ENCODE measurements at regions not wholly inside any gene's neighbourhood (a gene's known extent, or its start where the extent isn't known, plus 50 kb on each side); places are given as distances from the start of the nearest gene placed in this dataset.
A peak's percentile ranks its signal among the peaks of the same experiment; 100 is the strongest.
"Not testable (repeated sequence)": the region's sequence is repeated elsewhere in the genome, so short reads cannot be mapped to it uniquely, and the experiment has no call there.

DNA sequence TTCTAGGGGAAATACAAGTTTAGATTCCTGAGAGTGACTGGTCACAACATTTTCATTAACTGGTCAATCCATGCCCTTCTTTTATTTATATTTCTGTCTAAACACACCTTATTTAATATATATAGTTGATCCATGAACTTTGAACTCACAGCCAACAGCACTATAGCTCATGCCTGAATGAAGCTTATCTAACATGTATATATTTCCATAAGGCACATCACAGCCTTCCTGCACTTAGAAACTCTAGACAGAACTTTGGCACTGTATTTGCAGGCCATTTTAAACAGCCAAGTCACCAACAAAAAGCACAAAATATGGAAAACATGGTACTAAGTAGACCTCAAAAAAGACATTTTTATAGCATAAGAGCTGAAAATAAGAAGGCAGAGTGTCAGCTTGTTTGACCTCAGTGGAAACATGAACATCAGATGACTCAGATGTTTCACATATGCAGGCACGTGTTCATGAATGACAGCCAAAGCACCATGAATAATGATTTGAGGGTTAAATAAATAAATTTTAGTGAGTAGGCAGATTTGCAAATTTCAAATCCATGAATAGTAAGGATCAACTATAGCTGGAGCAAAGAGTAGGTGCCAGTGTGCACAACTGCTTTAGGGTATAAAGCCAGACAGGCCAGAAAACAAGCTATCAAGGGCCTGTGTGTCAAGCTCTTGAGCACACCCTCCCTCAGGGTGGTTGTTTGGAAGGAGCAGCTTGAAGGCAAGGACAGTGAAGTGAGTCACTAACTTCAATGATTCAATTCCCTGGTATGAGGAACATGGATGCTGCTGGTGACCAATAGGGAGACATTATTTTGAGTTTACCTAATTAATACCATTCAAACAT lies 88.9 kb upstream of the NT5E start:
- DNase-seq: no peak

DNA sequence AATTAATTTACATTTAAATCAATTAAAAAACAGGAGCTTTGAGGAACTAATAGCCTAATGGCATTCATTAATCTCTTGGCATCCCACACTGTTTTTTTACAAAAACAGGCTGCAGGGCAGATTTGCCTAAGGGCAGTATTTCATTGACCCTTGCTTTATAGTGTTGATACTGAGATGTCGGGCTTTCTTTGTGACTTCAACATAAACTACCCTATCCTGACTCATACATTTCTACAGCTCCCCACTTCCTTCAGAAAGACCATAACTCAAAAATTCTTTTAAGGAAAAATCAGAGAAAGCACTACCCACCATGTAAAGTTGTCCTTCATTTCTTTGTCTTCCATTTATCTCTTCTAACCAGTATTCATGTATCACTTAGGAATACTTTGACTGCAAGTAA lies 92.2 kb upstream of the NT5E start:
- no peak for DNase-seq

DNA sequence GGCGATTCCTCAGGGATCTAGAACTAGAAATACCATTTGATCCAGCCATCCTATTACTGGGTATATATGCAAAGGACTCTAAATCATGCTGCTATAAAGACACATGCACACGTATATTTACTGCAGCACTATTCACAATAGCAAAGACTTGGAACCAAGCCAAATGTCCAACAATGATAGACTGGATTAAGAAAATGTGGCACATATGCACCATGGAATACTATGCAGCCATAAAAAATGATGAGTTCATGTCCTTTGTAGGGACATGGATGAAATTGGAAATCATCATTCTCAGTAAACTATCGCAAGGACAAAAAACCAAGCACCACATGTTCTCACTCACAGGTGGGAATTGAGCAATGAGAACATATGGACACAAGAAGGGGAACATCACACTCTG lies 93.1 kb upstream of the NT5E start:
- not testable (repeated sequence) for DNase-seq

DNA sequence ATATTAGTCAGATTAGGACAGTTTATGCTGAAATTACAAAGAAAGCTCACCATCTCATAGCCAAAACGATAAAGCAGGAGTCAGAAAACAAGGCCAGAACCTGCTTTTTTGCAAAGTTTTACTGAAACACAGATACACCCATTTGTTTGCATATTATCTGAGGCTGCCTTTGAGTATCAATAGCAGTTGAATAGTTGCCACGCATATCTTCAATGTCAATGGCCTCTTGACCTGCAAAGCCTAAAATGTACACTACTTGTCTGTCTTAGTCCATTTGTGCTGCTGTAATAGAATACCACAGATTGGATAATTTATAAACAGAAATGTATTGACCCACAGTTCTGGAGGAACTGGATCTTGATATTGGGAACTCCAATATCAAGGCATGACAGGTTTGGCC lies 94.1 kb upstream of the NT5E start:
- DNase-seq: no peak

DNA sequence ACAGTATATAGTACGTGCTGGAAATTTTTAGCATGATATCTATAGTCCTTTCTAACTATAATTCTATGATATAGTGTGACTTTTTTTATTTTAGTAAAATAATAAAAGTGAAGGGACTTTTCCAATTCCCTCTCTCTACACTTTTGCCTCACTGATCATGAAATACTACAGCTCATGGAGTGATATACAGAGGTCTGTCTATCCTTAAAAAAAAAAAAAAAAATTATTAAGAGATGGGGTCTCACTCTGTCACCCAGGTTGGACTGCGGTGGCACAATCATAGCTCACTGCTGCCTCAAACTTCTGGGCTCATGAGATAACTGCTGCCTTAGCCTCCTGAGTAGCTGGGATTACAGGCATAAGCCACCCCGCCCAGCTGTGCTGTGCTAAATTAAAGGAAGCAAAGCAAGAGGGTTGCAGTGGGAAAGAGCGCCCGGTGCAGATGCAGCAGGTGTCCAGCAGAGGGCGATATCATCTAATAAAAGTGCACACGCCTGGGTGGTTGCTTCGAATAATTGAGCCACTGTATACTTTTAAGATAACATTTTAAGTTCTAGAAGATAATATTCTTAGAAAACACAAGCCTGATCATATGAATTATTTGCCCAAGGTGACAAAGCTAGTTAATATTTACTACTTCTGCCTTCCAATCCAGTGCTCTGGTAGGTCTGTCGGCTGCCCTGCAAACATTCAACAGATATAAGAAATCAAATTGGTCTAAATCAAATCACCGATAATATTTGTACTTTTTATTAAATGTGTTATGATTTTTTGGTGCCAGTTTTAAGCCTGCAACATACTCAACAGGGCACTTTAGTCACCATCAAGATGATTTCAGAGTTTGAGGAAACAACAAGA lies 94.9 kb upstream of the NT5E start:
- DNase-seq: peak in 52 of 58 donors; percentile 2 to 72 (median 25)

DNA sequence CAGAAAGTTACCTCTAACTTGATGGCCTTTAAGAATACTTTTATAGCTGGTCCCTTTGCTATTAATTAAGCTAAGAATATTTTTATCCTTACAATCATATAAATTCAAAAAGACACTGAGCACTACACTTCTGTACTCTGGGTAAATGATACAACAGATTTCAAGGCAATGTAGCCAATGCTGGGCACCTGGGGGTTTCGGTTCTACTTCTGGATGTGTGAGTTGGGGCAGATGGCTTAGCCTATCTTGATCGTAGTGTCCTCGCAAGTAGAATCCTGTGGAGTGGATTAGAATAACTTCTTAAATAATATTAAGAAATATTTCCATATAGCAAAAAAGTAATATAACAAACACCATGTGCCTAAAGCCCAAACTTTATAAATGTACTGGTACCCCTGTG lies 96.9 kb upstream of the NT5E start:
- DNase-seq: no peak

DNA sequence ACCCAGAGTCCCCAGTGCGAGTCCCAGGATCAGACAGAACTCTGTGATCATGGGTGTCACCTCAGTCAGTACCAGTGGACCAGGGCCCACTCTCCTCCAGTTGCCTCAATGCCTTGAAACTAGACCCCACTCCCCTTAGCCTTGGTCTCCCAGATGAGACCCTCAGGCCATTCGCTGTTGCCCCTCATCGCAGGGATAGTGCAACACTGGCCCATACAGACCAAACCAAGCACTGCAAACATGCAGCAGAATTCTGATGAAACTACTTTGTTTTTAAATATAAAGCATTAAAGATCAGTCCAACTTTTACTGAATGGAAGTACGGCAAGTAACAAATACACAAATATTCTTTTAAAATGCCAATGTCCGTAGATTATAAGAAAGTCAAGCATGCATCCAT lies 101.2 kb upstream of the NT5E start:
- peak in 1 of 58 donors; percentile 0 for DNase-seq

DNA sequence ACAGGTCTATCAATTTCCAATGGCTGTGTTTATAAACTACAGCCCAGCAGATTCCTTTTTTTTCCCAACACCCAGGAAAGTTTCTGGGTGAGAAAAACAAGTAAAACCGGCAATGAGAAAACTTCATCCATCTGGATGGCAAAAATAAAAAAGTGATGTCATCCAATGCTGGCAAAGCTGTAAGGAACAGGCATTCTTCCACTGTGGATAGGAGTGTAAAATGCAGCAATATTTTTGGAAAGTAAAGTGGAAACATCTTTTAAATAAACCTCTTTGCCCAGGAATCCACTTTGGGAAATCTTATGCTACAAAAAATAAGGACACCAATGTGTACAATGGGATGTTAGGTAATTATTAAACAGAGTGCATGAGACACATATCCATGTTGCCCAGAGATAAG lies 102.1 kb upstream of the NT5E start:
- DNase-seq: peak in 3 of 58 donors; percentile 1 to 27 (median 13)

DNA sequence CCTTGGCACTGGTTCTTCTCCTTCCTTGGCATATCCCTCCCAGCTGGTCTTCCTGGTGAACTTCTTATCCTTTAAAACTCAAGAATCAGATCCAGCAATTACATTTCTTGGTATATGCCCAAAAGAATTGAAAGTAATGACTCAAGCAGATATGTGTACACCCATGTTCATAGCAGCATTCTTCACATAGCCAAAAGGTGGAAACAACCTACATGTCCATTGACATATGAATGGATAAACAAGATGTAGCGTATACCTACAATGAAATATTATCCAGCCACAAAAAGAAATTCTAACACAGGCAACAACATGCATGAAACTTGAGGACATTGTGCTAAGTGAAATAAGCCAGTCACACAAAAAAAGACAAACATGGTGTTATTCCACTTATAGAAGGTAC lies 103.7 kb upstream of the NT5E start:
- no peak for DNase-seq

DNA sequence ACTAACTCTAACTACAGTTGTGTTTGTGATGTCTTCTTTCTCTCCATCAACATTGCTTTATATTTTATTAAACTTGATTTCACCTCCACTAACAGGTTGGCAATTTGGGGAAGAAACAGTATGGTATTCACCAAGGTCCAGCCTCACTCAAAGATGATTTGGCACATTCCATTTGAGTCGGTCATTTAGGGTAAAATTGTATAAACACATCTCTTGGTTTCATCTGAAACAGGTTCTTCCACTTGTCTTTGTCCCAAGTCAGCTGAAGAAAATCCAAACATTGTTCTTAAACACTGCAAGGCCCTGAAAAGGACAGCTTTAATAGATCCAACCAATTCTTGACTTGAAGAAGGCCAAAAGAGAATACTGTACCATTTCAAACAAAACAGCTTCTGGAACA lies 104.9 kb upstream of the NT5E start:
- DNase-seq: no peak

DNA sequence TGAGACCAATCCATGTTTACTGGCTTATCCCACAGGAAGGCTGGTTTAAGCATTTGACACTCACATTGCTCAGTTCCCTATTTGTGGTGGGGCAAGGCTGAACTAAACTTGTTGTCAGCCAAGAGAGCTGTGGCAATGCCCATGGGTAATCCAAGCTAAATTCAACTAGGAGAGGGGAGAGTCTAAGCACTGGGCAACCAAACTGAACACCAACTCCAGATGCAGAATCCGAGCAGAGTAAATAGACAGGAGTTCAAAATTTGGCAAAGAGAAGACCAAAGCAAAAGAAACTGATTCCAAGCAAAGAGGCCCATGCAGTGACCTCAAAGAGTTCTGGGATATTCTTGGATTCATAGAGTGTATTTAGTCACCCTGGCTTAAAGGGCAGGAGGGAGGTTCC lies 106.5 kb upstream of the NT5E start:
- no peak for DNase-seq

DNA sequence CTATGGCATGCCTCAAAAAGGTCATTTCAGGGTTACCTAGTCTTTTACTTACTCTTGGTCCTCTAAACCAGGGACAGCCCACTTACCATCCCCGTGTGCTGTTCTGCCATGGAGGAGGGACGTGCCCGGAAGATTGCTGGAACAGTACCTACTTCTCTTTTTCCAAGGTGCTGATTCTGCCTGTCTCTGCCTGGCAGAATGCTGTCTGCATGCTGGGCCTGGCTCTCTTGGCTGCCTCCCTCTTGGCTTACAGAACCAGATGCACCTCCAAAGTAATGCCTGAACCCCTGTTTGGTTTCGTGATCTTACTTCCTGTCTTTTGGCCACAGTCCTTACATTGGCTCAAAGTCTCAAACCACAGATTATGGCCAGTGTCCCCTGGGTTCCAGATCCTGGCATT lies 120.7 kb upstream of the NT5E start:
- DNase-seq: no peak

DNA sequence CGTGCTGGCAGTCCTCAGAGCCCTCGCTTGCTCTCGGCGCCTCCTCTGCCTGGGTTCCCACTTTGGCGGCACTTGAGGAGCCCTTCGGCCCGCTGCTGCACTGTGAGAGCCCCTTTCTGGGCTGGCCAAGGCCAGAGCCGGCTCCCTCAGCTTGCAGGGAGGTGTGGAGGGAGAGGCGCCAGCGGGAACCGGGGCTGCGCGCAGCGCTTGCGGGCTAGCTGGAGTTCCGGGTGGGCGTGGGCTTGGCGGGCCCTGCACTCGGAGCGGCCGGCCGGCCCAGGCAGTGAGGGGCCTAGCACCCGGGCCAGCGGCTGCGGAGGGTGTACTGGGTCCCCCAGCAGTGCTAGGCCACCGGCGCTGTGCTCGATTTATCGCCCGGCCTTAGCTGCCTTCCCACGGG lies 124.1 kb upstream of the NT5E start:
- not testable (repeated sequence) for DNase-seq

DNA sequence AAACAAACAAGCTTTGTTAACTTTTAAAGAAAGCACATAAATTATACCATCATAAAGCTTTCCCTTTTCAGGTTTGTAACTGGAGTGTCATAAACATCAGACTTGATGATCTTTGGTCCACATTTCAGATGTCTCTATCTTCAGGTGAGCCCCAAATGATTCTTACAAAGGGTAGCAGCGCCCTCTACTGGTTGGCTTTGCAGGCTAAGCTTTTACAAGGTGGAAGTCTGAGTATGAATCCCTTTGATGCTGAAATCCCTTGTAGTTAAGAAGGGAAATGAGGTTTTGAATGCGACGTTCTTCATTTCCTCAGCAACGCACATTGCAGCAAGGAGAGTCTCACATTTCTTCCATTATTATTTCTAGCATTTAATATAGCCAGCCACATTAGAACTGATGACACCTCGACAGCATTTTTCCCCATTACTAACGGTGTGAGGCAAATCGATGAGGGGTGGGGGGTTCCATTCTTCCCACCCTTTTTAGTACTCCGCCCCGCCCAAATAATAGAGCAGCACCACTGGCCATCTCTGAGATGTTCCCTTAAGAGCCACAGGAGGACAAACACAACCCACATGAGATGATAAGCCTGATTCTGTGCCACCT lies 126.3 kb upstream of the NT5E start:
- DNase-seq: peak in 52 of 58 donors; percentile 1 to 82 (median 34)

DNA sequence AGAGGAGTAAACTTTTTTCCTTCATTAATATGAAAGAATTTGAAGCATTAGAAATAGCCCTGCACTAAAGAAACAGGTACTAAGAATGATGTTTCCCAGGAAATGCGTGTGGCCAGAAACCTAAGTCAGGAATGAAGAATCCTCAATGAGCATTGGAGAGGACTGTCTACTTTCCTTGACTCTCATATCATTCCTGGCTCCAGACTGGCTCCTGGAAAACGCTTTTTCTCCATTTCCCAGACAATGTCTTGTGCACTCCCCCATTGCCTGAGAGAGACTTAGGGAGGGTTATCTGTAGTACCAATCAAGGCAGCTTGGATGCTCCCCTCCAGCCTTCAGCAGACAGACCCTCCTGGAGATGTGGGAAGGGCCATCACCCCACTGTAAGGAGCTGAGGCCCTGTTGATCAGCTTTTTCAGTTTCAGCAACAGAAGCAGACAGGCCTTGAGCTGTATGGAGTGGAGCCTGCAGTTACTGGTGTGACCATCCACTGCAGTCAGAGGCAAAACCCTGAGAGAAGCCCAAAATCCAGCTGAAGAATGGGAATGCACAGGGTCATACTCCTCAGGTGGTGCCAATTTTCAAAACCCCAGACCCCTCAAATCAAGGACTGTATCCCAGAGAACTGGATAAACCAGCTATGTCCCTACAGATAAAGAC lies 127.3 kb upstream of the NT5E start:
- DNase-seq: no peak

DNA sequence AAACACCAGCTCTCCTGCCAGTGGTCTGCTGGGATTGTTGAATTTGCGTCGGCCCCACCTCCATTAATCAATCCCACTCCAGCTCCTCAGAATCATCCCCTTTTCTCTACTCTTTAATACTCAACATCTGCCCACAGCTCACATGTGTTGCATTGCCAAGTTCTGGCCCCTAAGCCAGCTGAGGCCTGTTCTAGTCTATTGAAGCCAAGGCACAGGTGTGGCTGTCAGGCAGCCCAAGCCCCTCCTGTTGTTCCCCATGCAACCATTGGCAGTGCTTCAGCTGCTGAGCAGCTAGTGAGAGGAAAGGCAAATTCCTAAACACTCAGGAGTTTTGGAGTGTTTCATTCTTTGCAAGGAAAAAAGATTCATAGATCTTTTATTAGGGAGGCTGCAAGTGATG lies 128.0 kb upstream of the NT5E start:
- DNase-seq: no peak

DNA sequence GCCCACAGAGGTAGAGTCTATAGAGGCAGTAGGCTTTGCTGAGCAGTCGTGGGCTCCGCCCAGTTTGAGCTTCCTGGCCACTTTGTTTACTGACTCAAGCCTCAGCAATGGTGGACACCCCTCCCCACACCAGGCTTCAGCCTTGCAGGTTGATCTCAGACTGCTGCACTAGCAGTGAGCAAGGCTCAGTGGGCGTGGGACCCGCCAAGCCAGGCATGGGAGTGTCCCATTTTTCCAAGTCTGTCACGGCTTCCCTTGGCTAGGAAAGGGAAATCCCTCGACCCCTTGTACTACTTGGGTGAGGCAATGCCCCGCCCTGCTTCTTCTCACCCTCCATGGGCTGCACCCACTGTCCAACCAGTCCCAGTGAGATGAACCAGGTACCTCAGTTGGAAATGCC lies 135.3 kb upstream of the NT5E start:
- DNase-seq: no peak

DNA sequence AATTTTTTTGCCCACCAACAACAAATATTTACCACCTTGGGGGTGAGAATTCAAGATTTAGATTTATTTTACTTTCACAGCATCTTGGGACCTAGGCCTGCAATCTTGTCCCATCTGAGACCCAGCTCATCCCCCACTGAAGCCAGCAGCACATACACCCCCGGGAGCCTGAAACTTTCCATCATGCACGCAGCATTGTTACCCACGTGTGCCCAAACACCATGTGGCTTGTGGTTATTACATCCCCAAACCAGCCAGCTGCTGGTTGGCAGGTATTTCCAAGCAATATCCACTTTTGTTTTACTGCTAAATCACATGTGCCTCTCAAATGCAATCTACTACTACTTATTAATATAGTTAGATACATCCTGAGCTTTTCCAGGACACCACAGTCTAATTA lies 149.3 kb upstream of the NT5E start:
- no peak for DNase-seq

DNA sequence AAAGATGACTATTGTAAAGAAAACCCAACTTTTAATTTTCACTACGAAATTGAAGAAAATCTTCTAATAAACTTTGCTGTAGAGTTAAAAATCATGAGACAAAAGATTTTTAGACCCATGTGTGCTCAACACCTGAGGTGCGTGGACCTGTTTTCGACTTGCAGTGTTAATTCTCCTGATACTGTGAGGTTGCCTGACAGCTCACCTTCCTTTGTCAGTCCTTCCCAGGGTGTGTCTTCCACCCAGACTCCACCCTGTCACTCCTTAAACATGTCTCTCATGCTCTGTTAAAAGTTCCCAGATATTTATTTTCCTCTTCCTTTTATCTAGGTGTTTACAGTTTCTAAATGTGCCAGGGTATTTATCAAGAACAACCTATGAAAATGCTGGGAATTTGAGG lies 151.3 kb upstream of the NT5E start:
- DNase-seq: no peak

DNA sequence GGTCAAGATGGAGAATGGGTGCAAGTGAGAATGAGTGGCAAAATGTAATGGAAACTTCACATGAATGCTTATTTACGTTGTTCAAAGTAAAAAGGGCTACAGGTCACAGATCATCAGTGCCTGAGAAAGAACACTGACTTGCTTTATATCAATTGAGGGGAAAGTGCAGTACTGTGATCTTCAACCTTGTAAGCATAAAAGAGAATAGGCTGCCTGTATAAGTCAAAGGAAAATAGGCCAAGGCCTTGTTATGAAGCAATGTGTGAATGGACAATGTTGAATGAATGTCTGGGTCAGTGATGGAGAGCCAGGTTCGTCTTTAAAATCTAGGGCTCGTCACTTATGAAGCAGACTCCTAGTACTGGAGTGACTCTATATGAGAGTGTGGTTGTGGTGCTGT lies 158.6 kb upstream of the NT5E start:
- DNase-seq: no peak

DNA sequence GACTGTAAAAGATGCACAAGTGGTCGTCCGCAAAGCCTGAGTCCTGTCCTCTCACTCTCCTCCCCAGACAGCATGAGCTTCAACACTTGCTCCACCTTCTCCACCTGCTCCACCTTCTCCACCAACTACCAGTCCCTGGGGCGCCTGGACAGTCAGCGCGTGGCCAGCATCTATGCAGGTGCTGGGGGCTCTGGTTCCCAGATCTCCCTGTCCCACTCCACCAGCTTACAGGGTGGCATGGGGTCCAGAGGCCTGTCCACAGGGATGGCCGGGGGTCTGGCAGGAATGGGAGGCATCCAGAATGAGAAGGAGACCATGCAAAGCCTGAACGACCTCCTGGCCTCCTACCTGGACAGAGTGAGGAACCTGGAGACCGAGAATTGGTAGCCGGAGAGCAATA lies 162.2 kb upstream of the NT5E start:
- no peak for DNase-seq

DNA sequence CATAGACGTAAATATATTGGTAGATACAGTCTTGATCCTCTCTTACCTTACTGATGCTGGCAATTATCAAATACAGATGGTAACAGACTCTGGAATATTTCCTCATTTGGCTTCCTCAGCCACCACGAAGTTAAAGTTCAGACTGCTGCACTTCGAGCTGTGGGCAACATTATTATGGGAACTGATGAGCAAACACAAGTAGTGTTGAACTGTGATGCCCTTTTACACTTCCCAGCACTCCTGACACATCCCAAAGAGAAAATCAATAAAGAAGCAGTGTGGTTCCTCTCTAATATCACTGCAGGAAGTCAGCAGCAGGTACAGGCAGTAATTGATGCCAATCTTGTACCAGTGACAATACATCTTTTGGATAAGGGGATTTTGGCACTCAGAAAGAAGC lies 162.7 kb upstream of the NT5E start:
- DNase-seq: no peak

All from anterior cingulate cortex (tissue), 58 donors.